Tibial nerve (tissue), 3 donors: ENCODE measurements at regions not wholly inside any gene's neighbourhood (a gene's known extent, or its start where the extent isn't known, plus 50 kb on each side); places are given as distances from the start of the nearest gene placed in this dataset.
"Not testable (repeated sequence)": the region's sequence is repeated elsewhere in the genome, so short reads cannot be mapped to it uniquely, and the experiment has no call there.

Experiments used
- CTCF ChIP-seq, 5 experiments: fragments of 200-600 bp in 3 of 5; fragments of 450-650 bp in 2 of 5; sonication (generic) in 3 of 5; IDR thresholded peaks; one replicate each; pipeline ENCODE4 v1.5.1; 2016 to 2019; ENCODE audit warnings: antibody characterized with exemption in 5 of 5, mild to moderate bottlenecking in 3 of 5, moderate library complexity in 2 of 5
- POLR2A ChIP-seq, 2 donors: fragments of 450-650 bp; IDR thresholded peaks; one replicate each; pipeline ENCODE4 v1.6.1; 2017; ENCODE audit warnings: antibody characterized with exemption in 2 of 2, mild to moderate bottlenecking in 2 of 2, moderate library complexity in 2 of 2

- TF ChIP-seq CTCF, POLR2A (IDR thresholded peaks at IDR 0.05): not testable (repeated sequence)
Measured at GRCh38 chr21:27881331-27881730, 914.4 kb upstream of the ADAMTS5 start.
